ENCODE measurements at regions not wholly inside any gene's neighbourhood (a gene's known extent, or its start where the extent isn't known, plus 50 kb on each side); places are given as distances from the start of the nearest gene placed in this dataset.

DNA sequence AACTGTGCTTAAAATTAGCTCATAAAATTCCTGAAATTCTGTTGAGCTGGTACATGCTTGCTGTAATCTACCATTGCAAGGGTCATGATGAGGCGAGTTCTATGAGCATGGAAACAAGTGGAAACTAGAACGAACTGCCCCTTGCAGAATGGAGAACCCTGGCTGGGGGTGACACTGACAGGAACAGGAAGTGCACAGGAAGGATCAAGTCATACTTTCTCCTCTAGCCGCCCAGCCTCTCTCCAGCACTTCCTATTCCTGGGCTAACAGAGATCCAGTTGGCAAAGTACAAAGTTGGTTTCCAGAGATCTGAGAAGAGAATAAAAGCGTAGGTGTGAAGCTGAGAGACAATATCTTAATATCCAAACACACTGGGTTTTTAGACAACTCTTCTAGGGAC, 414.2 kb upstream of the PODXL start:
- TF ChIP-seq NFE2L2 (IDR thresholded peaks at IDR 0.05; ENCODE audit: low read depth, low read length), result no peak
- no peak for TF ChIP-seq RCOR1 (IDR thresholded peaks at IDR 0.05; ENCODE audit: insufficient replicate concordance, low read length)
- TF ChIP-seq, protein P1, sequence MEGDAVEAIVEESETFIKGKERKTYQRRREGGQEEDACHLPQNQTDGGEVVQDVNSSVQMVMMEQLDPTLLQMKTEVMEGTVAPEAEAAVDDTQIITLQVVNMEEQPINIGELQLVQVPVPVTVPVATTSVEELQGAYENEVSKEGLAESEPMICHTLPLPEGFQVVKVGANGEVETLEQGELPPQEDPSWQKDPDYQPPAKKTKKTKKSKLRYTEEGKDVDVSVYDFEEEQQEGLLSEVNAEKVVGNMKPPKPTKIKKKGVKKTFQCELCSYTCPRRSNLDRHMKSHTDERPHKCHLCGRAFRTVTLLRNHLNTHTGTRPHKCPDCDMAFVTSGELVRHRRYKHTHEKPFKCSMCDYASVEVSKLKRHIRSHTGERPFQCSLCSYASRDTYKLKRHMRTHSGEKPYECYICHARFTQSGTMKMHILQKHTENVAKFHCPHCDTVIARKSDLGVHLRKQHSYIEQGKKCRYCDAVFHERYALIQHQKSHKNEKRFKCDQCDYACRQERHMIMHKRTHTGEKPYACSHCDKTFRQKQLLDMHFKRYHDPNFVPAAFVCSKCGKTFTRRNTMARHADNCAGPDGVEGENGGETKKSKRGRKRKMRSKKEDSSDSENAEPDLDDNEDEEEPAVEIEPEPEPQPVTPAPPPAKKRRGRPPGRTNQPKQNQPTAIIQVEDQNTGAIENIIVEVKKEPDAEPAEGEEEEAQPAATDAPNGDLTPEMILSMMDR (conservative IDR thresholded peaks at IDR 0.05; ENCODE audit: low read depth, low read length), result no peak
- no peak for TF ChIP-seq CHD1 (IDR thresholded peaks at IDR 0.05; ENCODE audit: low read depth, low read length)
- TF ChIP-seq, protein P2, sequence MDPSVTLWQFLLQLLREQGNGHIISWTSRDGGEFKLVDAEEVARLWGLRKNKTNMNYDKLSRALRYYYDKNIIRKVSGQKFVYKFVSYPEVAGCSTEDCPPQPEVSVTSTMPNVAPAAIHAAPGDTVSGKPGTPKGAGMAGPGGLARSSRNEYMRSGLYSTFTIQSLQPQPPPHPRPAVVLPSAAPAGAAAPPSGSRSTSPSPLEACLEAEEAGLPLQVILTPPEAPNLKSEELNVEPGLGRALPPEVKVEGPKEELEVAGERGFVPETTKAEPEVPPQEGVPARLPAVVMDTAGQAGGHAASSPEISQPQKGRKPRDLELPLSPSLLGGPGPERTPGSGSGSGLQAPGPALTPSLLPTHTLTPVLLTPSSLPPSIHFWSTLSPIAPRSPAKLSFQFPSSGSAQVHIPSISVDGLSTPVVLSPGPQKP (IDR thresholded peaks at IDR 0.05; ENCODE audit: borderline replicate concordance, low read depth, low read length), result no peak
- in situ Hi-C loops (cut with MboI; ENCODE audit: low sequenced_read_pairs) (loop anchor here (25.0 kb wide), 1 partner anchor 617 kb away; the partner anchor contains the start of gene PLXNA4), dilution Hi-C loops (cut with HindIII; ENCODE audit: low sequenced_read_pairs, unreplicated experiment) (no loop called here), intact Hi-C loops (cut with micrococcal nuclease) (no loop called here)
- no peak overlapping the region for H4K91ac ChIP-seq (ENCODE audit: insufficient read depth, low read depth, low read length)
- H2BK20ac ChIP-seq (ENCODE audit: low read depth, low read length), result no peak overlapping the region
- H3K27me3 ChIP-seq (ENCODE audit: control insufficient read depth, insufficient read depth, low read length), result no peaks in the 10 kb centered on the region
- ATAC-seq (ENCODE audit: low read depth), result no peak
- no peaks in the 10 kb centered on the region for H3K9me3 ChIP-seq (ENCODE audit: control insufficient read depth, insufficient read depth, low read length)
- no peak overlapping the region for H3K14ac ChIP-seq (replicated peaks; ENCODE audit: low read depth, low read length)
- no peak overlapping the region for H3K56ac ChIP-seq (ENCODE audit: extremely low read depth, insufficient read depth, low read length)
- H2AK5ac ChIP-seq (ENCODE audit: low read depth, low read length), result no peak overlapping the region
- no peak overlapping the region for H3K9ac ChIP-seq (ENCODE audit: low read depth, low read length)
- BruUV-seq (replicated peaks), result no TSS peak
- no peak overlapping the region for H2BK5ac ChIP-seq (ENCODE audit: low read depth, low read length, poor library complexity, severe bottlenecking)
- no peak for DNase-seq
- H4K20me1 ChIP-seq (ENCODE audit: insufficient read depth, low read length), result no peaks in the 10 kb centered on the region
- no peak overlapping the region for H4K5ac ChIP-seq (ENCODE audit: low read depth, low read length)
- H2AFZ ChIP-seq (replicated peaks; ENCODE audit: low read length, poor library complexity), result no peak overlapping the region
- no peak overlapping the region for H2AK9ac ChIP-seq (replicated peaks; ENCODE audit: low read depth, low read length, poor library complexity)
- H3K4me2 ChIP-seq (ENCODE audit: low read depth, low read length), result no peak overlapping the region
- CTCF ChIA-PET, result no interaction called here
- H3K27ac ChIP-seq (ENCODE audit: insufficient read depth, low read length), result no peak overlapping the region
- no peak overlapping the region for H2BK15ac ChIP-seq (ENCODE audit: low read depth, low read length)
- no peak overlapping the region for H2BK120ac ChIP-seq (ENCODE audit: low read depth, low read length)
- H3K4me3 ChIP-seq (ENCODE audit: insufficient read depth, low read depth, low read length), result no peak overlapping the region
- no peaks in the 10 kb centered on the region for H3K4me1 ChIP-seq (ENCODE audit: control insufficient read depth, insufficient read depth, low read length)
- H3K79me1 ChIP-seq (ENCODE audit: low read depth in 1 of 2, low read length in 2 of 2), result no peaks in the 10 kb centered on the region
- no peaks in the 10 kb centered on the region for H3K36me3 ChIP-seq (ENCODE audit: control insufficient read depth, insufficient read depth, low read length)
- WGBS, 2 experiments (ENCODE audit: extremely low coverage in 2 of 2, insufficient read length in 1 of 2), result no CpG with 5 or more reads among the region's 4 CpGs
- no peak overlapping the region for H3K4ac ChIP-seq (ENCODE audit: low read depth, low read length)
- no peak overlapping the region for H3K23ac ChIP-seq (ENCODE audit: low read depth, low read length)
- no peak overlapping the region for H4K8ac ChIP-seq (ENCODE audit: low read depth in 2 of 2, low read length in 2 of 2)
- POLR2A ChIA-PET (ENCODE audit: unreplicated experiment), result no interaction called here
- no peak overlapping the region for H3K18ac ChIP-seq (ENCODE audit: low read depth, low read length)
- H3K9me1 ChIP-seq (ENCODE audit: insufficient read depth, low read length), result no peaks in the 10 kb centered on the region

All from IMR-90 (cell line).